ENCODE measurements at regions not wholly inside any gene's neighbourhood (a gene's known extent, or its start where the extent isn't known, plus 50 kb on each side); places are given as distances from the start of the nearest gene placed in this dataset.

DNA sequence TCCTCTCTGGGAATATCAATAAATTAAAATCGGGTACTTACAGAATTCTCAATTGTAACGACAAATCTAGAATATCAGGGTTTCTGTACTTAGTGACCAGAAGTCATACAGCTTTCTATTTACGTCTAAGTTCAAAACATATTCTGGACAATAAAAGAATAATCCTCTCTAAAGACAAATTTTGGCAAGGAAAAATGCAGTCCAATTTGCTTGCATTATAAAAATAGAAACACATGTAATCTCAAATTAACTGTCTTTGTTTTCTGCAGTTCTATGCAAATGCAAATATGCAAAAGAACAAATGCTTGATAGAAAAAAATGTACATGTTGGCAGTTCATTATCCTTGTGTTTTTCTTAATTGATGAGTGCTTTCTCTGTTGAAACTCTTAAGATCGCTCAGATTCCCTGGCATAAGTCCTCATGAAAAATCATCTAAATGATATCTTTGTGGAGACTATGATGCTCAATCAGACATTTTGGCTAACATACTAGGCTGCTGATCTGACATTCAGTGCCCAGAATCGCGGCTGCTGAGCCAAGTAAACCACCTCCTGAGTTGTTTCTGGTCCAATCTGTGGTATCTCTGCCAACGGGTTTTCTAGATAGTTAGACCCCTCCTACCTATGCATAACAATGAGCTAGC is 990.1 kb upstream of the C9orf72 start:
- TF ChIP-seq ZFYVE20 (CRISPR knock-in tag; IDR thresholded peaks at IDR 0.05; ENCODE audit: borderline replicate concordance, low read depth) (no peak), TRIM24 (CRISPR knock-in tag; IDR thresholded peaks at IDR 0.05) (no peak), NR2F2 (IDR thresholded peaks at IDR 0.05; ENCODE audit: borderline replicate concordance, low read depth) (no peak), KLF9 (CRISPR knock-in tag; IDR thresholded peaks at IDR 0.05; ENCODE audit: low read depth) (no peak), ZNF335 (CRISPR knock-in tag; IDR thresholded peaks at IDR 0.05) (no peak), SALL2 (CRISPR knock-in tag; IDR thresholded peaks at IDR 0.05) (no peak), ZNF260 (CRISPR knock-in tag; IDR thresholded peaks at IDR 0.05; ENCODE audit: borderline replicate concordance, low read depth) (no peak), ZSCAN20 (CRISPR knock-in tag; IDR thresholded peaks at IDR 0.05; ENCODE audit: borderline replicate concordance) (no peak), POLR2AphosphoS2 (IDR thresholded peaks at IDR 0.05; ENCODE audit: low read depth, low read length) (no peak)
- TF ChIP-seq, protein P1, sequence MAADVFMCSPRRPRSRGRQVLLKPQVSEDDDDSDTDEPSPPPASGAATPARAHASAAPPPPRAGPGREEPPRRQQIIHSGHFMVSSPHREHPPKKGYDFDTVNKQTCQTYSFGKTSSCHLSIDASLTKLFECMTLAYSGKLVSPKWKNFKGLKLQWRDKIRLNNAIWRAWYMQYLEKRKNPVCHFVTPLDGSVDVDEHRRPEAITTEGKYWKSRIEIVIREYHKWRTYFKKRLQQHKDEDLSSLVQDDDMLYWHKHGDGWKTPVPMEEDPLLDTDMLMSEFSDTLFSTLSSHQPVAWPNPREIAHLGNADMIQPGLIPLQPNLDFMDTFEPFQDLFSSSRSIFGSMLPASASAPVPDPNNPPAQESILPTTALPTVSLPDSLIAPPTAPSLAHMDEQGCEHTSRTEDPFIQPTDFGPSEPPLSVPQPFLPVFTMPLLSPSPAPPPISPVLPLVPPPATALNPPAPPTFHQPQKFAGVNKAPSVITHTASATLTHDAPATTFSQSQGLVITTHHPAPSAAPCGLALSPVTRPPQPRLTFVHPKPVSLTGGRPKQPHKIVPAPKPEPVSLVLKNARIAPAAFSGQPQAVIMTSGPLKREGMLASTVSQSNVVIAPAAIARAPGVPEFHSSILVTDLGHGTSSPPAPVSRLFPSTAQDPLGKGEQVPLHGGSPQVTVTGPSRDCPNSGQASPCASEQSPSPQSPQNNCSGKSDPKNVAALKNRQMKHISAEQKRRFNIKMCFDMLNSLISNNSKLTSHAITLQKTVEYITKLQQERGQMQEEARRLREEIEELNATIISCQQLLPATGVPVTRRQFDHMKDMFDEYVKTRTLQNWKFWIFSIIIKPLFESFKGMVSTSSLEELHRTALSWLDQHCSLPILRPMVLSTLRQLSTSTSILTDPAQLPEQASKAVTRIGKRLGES (CRISPR knock-in tag; IDR thresholded peaks at IDR 0.05; ENCODE audit: borderline replicate concordance), result no peak
- TF ChIP-seq, protein P2, sequence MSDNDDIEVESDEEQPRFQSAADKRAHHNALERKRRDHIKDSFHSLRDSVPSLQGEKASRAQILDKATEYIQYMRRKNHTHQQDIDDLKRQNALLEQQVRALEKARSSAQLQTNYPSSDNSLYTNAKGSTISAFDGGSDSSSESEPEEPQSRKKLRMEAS (IDR thresholded peaks at IDR 0.05), result no peak
- TF ChIP-seq, protein P3, sequence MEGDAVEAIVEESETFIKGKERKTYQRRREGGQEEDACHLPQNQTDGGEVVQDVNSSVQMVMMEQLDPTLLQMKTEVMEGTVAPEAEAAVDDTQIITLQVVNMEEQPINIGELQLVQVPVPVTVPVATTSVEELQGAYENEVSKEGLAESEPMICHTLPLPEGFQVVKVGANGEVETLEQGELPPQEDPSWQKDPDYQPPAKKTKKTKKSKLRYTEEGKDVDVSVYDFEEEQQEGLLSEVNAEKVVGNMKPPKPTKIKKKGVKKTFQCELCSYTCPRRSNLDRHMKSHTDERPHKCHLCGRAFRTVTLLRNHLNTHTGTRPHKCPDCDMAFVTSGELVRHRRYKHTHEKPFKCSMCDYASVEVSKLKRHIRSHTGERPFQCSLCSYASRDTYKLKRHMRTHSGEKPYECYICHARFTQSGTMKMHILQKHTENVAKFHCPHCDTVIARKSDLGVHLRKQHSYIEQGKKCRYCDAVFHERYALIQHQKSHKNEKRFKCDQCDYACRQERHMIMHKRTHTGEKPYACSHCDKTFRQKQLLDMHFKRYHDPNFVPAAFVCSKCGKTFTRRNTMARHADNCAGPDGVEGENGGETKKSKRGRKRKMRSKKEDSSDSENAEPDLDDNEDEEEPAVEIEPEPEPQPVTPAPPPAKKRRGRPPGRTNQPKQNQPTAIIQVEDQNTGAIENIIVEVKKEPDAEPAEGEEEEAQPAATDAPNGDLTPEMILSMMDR (CRISPR knock-in tag; IDR thresholded peaks at IDR 0.05), result no peak
